NT2/D1 (cell line): ENCODE measurements at regions not wholly inside any gene's neighbourhood (a gene's known extent, or its start where the extent isn't known, plus 50 kb on each side); places are given as distances from the start of the nearest gene placed in this dataset.

Experiments
- SUZ12 ChIP-seq: IDR thresholded peaks from 2 replicates; pipeline ENCODE4 v1.6.1; 2011; ENCODE audit not compliant: insufficient read length, insufficient read depth; ENCODE audit errors: extremely low read depth
- YY1 ChIP-seq: IDR thresholded peaks from 2 replicates; pipeline ENCODE4 v1.6.1; 2011; ENCODE audit not compliant: insufficient read length, insufficient read depth

GRCh38 chr22:22999523-22999922, 70.8 kb upstream of the GNAZ start:
- TF ChIP-seq YY1 (no peak), SUZ12 (no peak)
